ENCODE measurements at regions not wholly inside any gene's neighbourhood (a gene's known extent, or its start where the extent isn't known, plus 50 kb on each side); places are given as distances from the start of the nearest gene placed in this dataset.

GRCh38 chr5:97839341-97840086 lies 656.5 kb upstream of the RIOK2 start:
- H3K4me3 ChIP-seq = no peak overlapping the region
- peaks cover 4% of the 10 kb centered on the region for H3K4me1 ChIP-seq (ENCODE audit: low read depth)
- TF ChIP-seq CTCF (IDR thresholded peaks at IDR 0.05) = no peak
- H3K36me3 ChIP-seq (ENCODE audit: low read depth) = no peaks in the 10 kb centered on the region
- DNase-seq (no peak), ATAC-seq (no peak)
- H3K9me3 ChIP-seq = no peaks in the 10 kb centered on the region
- intact Hi-C loops (cut with DNase I, micrococcal nuclease) = no loop called here

- intact Hi-C loops (cut with DNase I, micrococcal nuclease) = no loop called here
- H3K4me3 ChIP-seq = no peak overlapping the region
- no peaks in the 10 kb centered on the region for H3K9me3 ChIP-seq
- DNase-seq = no peak
- H3K36me3 ChIP-seq (ENCODE audit: low read depth) = no peaks in the 10 kb centered on the region
- ATAC-seq = no peak
- H3K4me1 ChIP-seq (ENCODE audit: low read depth) = peaks cover 4% of the 10 kb centered on the region
- TF ChIP-seq CTCF (IDR thresholded peaks at IDR 0.05) = no peak
Measured at GRCh38 chr5:97840643-97841042, 657.6 kb upstream of the RIOK2 start.

- no peaks in the 10 kb centered on the region for H3K36me3 ChIP-seq (ENCODE audit: low read depth)
- no peak for TF ChIP-seq CTCF (IDR thresholded peaks at IDR 0.05)
- no peak for ATAC-seq
- no peaks in the 10 kb centered on the region for H3K9me3 ChIP-seq
- no peak for DNase-seq
- no peak overlapping the region for H3K4me3 ChIP-seq
- H3K4me1 ChIP-seq (ENCODE audit: low read depth) = peaks cover 4% of the 10 kb centered on the region
- intact Hi-C loops (cut with DNase I, micrococcal nuclease) = no loop called here
Measured at GRCh38 chr5:97842687-97843086, 659.6 kb upstream of the RIOK2 start.

- no peaks in the 10 kb centered on the region for H3K4me1 ChIP-seq (ENCODE audit: low read depth)
- H3K4me3 ChIP-seq = no peak overlapping the region
- H3K9me3 ChIP-seq = no peaks in the 10 kb centered on the region
- TF ChIP-seq CTCF (IDR thresholded peaks at IDR 0.05) = no peak
- intact Hi-C loops (cut with DNase I, micrococcal nuclease) = no loop called here
- no peak for ATAC-seq
- no peak for DNase-seq
- no peaks in the 10 kb centered on the region for H3K36me3 ChIP-seq (ENCODE audit: low read depth)
Measured at GRCh38 chr5:97844797-97845196, 661.8 kb upstream of the RIOK2 start.

GRCh38 chr5:97846643-97847042 lies 663.6 kb upstream of the RIOK2 start:
- TF ChIP-seq CTCF (IDR thresholded peaks at IDR 0.05) = no peak
- ATAC-seq (no peak), DNase-seq (no peak)
- H3K4me3 ChIP-seq = no peak overlapping the region
- no peaks in the 10 kb centered on the region for H3K36me3 ChIP-seq (ENCODE audit: low read depth)
- intact Hi-C loops (cut with DNase I, micrococcal nuclease) = no loop called here
- no peaks in the 10 kb centered on the region for H3K4me1 ChIP-seq (ENCODE audit: low read depth)
- H3K9me3 ChIP-seq = no peaks in the 10 kb centered on the region
